Endothelial cell of umbilical vein (primary cell): ENCODE measurements at regions not wholly inside any gene's neighbourhood (a gene's known extent, or its start where the extent isn't known, plus 50 kb on each side); places are given as distances from the start of the nearest gene placed in this dataset.

Experiments used
- BruUV-seq: library from RNA; stranded (reverse); fragments of 400-500 nt; replicated peaks from 2 replicates; lab custom pipeline; 2021; lab: Mats Ljungman, UMichigan
- CTCF ChIA-PET: fragments of 300-600, 350-600 bp; sonication (Branson Sonifier 250); formaldehyde crosslinking; loops from one replicate; lab custom pipeline; 2021; ENCODE audit warnings: antibody characterized with exemption, inconsistent platforms; lab: Charles Lee
- POLR2A ChIA-PET: fragments of 300-600, 350-600 bp; sonication (Branson Sonifier 250); formaldehyde crosslinking; loops from one replicate; lab custom pipeline; 2021; ENCODE audit warnings: antibody characterized with exemption, inconsistent platforms; lab: Charles Lee
- DNase-seq: peaks from one replicate; pipeline ENCODE4 v3.0.0-alpha.2; 2011; ENCODE audit warnings: low read depth, low spot score
- FAIRE-seq: peaks from 2 replicates; lab custom pipeline; 2011; peaks lifted over from hg19 to GRCh38; lab: Jason Lieb, UNC
- H2AFZ ChIP-seq: 2 replicates; pipeline ENCODE4 v1.6.0; 2012; ENCODE audit warnings: low read depth, low read length, control low read depth, inconsistent platforms
- H3K27ac ChIP-seq: 2 replicates; pipeline ENCODE4 v1.5.1; 2011; ENCODE audit warnings: low read depth, mild to moderate bottlenecking, control low read depth, low read length, moderate library complexity; ENCODE audit not compliant: insufficient read depth
- H3K27me3 ChIP-seq, 2 experiments: 2 replicates each; pipeline versions ENCODE4 v1.6.0 to v1.6.1; 2011; ENCODE audit warnings: low read length in 2 of 2, mixed read lengths in 1 of 2; ENCODE audit not compliant: control insufficient read depth in 2 of 2, insufficient read depth in 2 of 2
- H3K36me3 ChIP-seq, 2 experiments: 2 replicates in 1 of 2; 3 replicates in 1 of 2; pipeline ENCODE4 v1.5.1; 2011; ENCODE audit warnings: low read length in 2 of 2, mild to moderate bottlenecking in 1 of 2, moderate library complexity in 1 of 2; ENCODE audit not compliant: control insufficient read depth in 2 of 2, insufficient read depth in 2 of 2; ENCODE audit errors: extremely low read depth in 1 of 2
- H3K4me1 ChIP-seq: 3 replicates; pipeline ENCODE4 v1.5.1; 2011; ENCODE audit warnings: mild to moderate bottlenecking, low read length; ENCODE audit not compliant: control insufficient read depth, insufficient read depth; ENCODE audit errors: extremely low read depth
- H3K4me2 ChIP-seq: 2 replicates; pipeline ENCODE4 v1.6.1; 2011; ENCODE audit warnings: low read length, control low read depth, mixed read lengths; ENCODE audit not compliant: insufficient read depth
- H3K4me3 ChIP-seq, 3 experiments: fragments of 200-600 bp in 1 of 3; sonication (generic), shearing (Covaris generic) in 1 of 3; replicated peaks in 1 of 3; 2 replicates each; pipeline ENCODE4 v1.5.1; 2011 to 2016; ENCODE audit warnings: control low read depth in 3 of 3, low read length in 3 of 3, mild to moderate bottlenecking in 2 of 3, inconsistent platforms in 1 of 3, low read depth in 1 of 3, moderate library complexity in 1 of 3; ENCODE audit not compliant: insufficient read depth in 1 of 3
- H3K79me2 ChIP-seq: 2 replicates; pipeline ENCODE4 v1.6.0; 2012; ENCODE audit warnings: low read length, inconsistent platforms; ENCODE audit not compliant: control insufficient read depth, insufficient read depth
- H3K9ac ChIP-seq: replicated peaks from 2 replicates; pipeline ENCODE3; 2011; ENCODE audit warnings: low read length, control low read depth; ENCODE audit not compliant: insufficient read depth; ENCODE audit errors: extremely low read depth
- H3K9me1 ChIP-seq: replicated peaks from 3 replicates; pipeline ENCODE4 v1.6.0; 2011; ENCODE audit warnings: mild to moderate bottlenecking, low read length; ENCODE audit not compliant: control insufficient read depth, insufficient read depth; ENCODE audit errors: extremely low read depth
- H3K9me3 ChIP-seq: replicated peaks from 2 replicates; pipeline ENCODE4 v1.5.1; 2012; ENCODE audit warnings: low read length, inconsistent platforms; ENCODE audit not compliant: control insufficient read depth, insufficient read depth
- H4K20me1 ChIP-seq: replicated peaks from 2 replicates; pipeline ENCODE3; 2011; ENCODE audit warnings: mild to moderate bottlenecking, low read length; ENCODE audit not compliant: control insufficient read depth, insufficient read depth; ENCODE audit errors: extremely low read depth
- CTCF ChIP-seq, 2 donors: IDR thresholded peaks; 1 replicate in 1 of 2; 2 replicates in 1 of 2; pipeline ENCODE4 v1.5.1; 2011; ENCODE audit warnings: low read length in 2 of 2, mild to moderate bottlenecking in 2 of 2, moderate library complexity in 2 of 2, control low read depth in 1 of 2, inconsistent platforms in 1 of 2, low read depth in 1 of 2; ENCODE audit not compliant: insufficient read depth in 1 of 2; ENCODE audit errors: extremely low read depth in 1 of 2
- EZH2 ChIP-seq: IDR thresholded peaks from 2 replicates; pipeline ENCODE4 v1.6.1; 2012; ENCODE audit warnings: borderline replicate concordance, low read depth, mild to moderate bottlenecking, moderate library complexity, low read length, inconsistent platforms; ENCODE audit not compliant: severe bottlenecking
- FOS ChIP-seq: IDR thresholded peaks from 2 replicates; pipeline ENCODE4 v1.6.1; 2011; ENCODE audit warnings: mild to moderate bottlenecking, low read length, moderate library complexity, borderline replicate concordance; ENCODE audit not compliant: insufficient read depth
- GATA2 ChIP-seq: IDR thresholded peaks from 2 replicates; pipeline ENCODE4 v1.7.0; 2011; ENCODE audit warnings: low read depth, mild to moderate bottlenecking, moderate library complexity, mixed read lengths, low read length; ENCODE audit not compliant: insufficient read length, insufficient read depth
- JUN ChIP-seq: IDR thresholded peaks from 2 replicates; pipeline ENCODE4 v1.6.1; 2011; ENCODE audit warnings: borderline replicate concordance, low read depth; ENCODE audit not compliant: insufficient read length, insufficient read depth
- MAX ChIP-seq: IDR thresholded peaks from 2 replicates; pipeline ENCODE4 v1.6.1; 2011; ENCODE audit not compliant: insufficient read depth, insufficient read length
- POLR2A ChIP-seq: IDR thresholded peaks from 2 replicates; pipeline ENCODE4 v1.6.1; 2012; ENCODE audit warnings: low read depth, mild to moderate bottlenecking, control low read depth, low read length
- POLR2AphosphoS5 ChIP-seq: IDR thresholded peaks from 2 replicates; pipeline ENCODE4 v1.6.1; 2012; ENCODE audit warnings: low read depth, mild to moderate bottlenecking, control low read depth, low read length, moderate library complexity; ENCODE audit not compliant: insufficient read depth
- dilution Hi-C: fragments of 300-500 bp; cut with MboI; formaldehyde crosslinking; loops from one replicate; pipeline ENCODE4 v1.15.0; 2019; ENCODE audit warnings: low sequenced_read_pairs; ENCODE audit not compliant: extremely low pct_ligation_motif_present
- intact Hi-C: fragments of 100-400 bp; cut with micrococcal nuclease; formaldehyde crosslinking; loops from one replicate; pipeline ENCODE4 v1.10.0; 2022

GRCh38 chr18:56541340-56541739 is 97.1 kb downstream of the TXNL1 start:
- Histone ChIP-seq H3K36me3 (no peaks in the 10 kb centered on the region), H3K9ac (no peak overlapping the region), H3K4me2 (no peak overlapping the region), H3K9me1 (no peaks in the 10 kb centered on the region), H3K4me3 (no peak overlapping the region), H3K4me1 (no peaks in the 10 kb centered on the region), H3K79me2 (no peaks in the 10 kb centered on the region), H3K27me3 (peaks cover 2% of the 10 kb centered on the region in 2 experiments), H2AFZ (no peak overlapping the region), H3K9me3 (no peaks in the 10 kb centered on the region), H3K27ac (no peak overlapping the region), H4K20me1 (no peaks in the 10 kb centered on the region)
- CTCF ChIA-PET: no interaction called here
- FAIRE-seq: no peak
- intact Hi-C loops: no loop called here
- no peak for TF ChIP-seq EZH2
- TF ChIP-seq FOS: no peak
- no peak for TF ChIP-seq JUN
- TF ChIP-seq POLR2A: no peak
- no peak for TF ChIP-seq POLR2AphosphoS5
- TF ChIP-seq CTCF (IDR thresholded peaks at IDR 0.05; ENCODE audit: extremely low read depth in 1 of 2, insufficient read depth in 1 of 2, low read depth in 1 of 2, low read length in 2 of 2): no peak
- POLR2A ChIA-PET: no interaction called here
- DNase-seq: no peak
- dilution Hi-C loops: no loop called here
- BruUV-seq: no TSS peak

- intact Hi-C loops (no loop called here), dilution Hi-C loops (no loop called here)
- POLR2A ChIA-PET: no interaction called here
- H3K27ac ChIP-seq: no peak overlapping the region
- H4K20me1 ChIP-seq: no peaks in the 10 kb centered on the region
- H3K4me3 ChIP-seq: no peak overlapping the region
- H3K36me3 ChIP-seq: no peaks in the 10 kb centered on the region
- H3K4me1 ChIP-seq: no peaks in the 10 kb centered on the region
- H3K27me3 ChIP-seq: peaks cover 2% of the 10 kb centered on the region in 2 experiments
- no peaks in the 10 kb centered on the region for H3K9me3 ChIP-seq
- no peak overlapping the region for H2AFZ ChIP-seq
- no TSS peak for BruUV-seq
- no peaks in the 10 kb centered on the region for H3K9me1 ChIP-seq
- no peak overlapping the region for H3K4me2 ChIP-seq
- TF ChIP-seq FOS: no peak
- no peak for TF ChIP-seq MAX
- TF ChIP-seq POLR2A: no peak
- no peak for TF ChIP-seq CTCF (IDR thresholded peaks at IDR 0.05; ENCODE audit: extremely low read depth in 1 of 2, insufficient read depth in 1 of 2, low read depth in 1 of 2, low read length in 2 of 2)
- no peak for TF ChIP-seq GATA2
- no peak for FAIRE-seq
- no peak for DNase-seq
- H3K9ac ChIP-seq: no peak overlapping the region
- CTCF ChIA-PET: no interaction called here
- H3K79me2 ChIP-seq: no peaks in the 10 kb centered on the region
These were observed 99.6 kb downstream of the TXNL1 start for GRCh38 chr18:56538746-56539145.
